HG03460 (cell line): ENCODE measurements at regions not wholly inside any gene's neighbourhood (a gene's known extent, or its start where the extent isn't known, plus 50 kb on each side); places are given as distances from the start of the nearest gene placed in this dataset.
"Not testable (repeated sequence)": the region's sequence is repeated elsewhere in the genome, so short reads cannot be mapped to it uniquely, and the experiment has no call there.

ENCODE experiments used
- ATAC-seq: cut with Tn5 transposase; IDR thresholded peaks from one replicate; pipeline ENCODE4 v1.9.1; 2021; ENCODE audit not compliant: unreplicated experiment

DNA sequence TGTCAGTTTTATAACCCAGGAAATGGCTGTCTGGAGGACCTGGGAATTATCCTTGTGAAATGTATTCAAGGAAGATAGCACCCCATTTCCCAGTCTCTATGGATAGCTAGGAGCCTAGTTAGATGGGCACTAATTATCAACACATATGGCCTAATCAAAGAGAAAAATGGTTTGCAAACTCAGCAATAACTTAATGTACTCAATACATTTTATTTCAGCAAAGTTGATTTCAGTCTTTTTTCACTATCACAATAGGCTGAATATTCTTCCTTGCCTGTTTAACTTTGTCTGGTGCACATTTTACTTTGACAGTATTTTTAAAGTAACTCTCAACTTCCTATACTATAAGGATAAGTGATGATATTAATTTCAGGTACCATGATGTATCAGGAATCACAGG is 756.3 kb downstream of the CCDC85A start:
- ATAC-seq, result no peak

DNA sequence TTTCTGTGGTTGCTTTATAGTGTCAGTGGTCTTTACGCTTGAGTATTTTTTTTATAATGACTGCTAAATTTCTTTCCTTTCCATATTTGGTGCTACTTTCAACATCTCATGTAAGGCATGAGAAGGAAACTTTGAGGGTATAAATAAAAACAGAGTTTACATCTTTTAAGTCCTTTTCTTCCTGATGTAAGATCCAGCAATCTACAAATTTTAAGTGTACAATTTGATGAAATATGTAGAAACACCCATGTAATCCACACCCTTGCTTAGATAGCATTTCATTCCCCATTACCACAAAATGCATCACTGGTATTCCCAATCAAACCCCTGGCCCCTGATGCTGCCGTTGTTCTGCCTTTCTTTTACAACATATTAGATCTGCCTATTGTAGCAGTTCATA is 769.1 kb downstream of the CCDC85A start:
- no peak for ATAC-seq

DNA sequence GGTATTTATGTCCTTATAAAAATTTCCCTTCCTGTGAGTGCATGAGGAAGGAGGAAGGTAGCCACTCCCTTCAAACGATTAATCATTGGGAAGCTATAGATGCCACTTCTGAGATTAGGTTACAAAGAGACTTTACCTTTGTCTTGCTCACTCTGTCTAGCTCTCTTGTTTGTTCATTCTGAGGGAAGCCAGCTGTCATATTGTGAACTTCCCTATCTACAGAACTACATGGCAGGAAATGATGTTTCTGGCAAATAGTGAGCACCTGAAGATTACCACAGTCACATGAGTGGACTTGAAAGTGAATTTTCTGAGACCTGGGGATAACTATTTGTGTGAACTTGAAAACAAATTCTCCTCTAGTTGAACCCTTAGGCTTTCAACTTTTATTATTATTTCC is 776.8 kb downstream of the CCDC85A start:
- ATAC-seq, result no peak

DNA sequence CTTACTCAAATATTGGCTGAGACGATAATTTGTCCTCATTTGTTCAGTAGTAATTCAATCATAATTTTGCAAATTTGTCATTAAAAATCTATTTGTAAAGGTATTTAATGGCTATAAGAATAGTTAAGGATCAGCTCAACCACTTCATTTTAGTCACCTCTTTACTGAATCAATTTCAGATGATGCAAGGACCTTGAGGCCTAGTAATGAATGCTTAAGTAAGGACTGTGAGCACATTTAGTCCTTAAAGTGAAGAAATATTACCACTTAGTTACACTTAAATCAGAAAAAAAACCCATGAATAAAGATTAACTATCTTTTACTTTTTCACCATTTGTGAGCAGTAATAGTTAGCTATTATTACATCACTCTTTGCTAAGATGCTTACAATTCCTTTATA is 778.9 kb downstream of the CCDC85A start:
- ATAC-seq, result no peak

DNA sequence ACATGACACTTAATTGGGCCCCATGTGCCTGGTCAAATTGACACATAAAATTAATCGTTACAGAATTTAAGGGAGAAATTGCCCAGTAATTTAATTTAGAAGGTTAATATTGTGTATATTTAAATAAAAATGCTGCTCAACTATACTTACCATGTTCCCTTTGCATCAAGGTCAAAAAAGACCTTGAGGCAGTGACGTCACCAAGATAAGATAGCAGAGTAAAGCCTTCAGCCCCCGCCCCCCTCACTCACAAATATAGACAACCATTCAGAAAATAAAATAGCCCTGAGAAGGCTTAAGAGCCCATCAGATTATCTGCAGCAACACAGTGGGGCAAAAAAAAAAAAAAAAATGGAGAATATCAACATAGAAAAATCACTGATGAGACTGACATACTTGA is 785.7 kb downstream of the CCDC85A start:
- ATAC-seq, result no peak

DNA sequence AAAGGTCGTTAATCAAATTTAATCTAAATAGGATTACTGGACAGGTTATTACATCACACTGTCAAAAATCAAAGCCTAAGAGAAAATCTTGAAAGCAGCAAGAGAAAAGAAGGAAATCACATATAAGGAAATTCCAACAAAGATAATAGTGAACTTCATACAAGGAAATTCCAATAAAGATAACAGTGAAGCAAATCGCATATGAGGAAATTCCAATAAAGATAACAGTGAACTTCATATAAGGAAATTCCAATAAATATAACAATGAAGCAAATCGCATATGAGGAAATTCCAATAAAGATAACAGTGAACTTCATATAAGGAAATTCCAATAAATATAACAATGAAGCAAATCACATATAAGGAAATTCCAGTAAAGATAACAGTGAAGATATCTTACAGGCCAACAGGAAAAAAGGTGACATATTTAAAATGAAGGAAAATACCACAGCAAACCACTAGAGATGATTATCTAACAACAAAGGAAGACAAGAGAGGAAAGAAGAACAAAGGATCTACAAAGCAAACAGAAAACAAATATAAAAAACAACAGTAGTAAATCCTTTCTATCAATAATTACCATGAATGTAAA is 787.7 kb downstream of the CCDC85A start:
- no peak for ATAC-seq

DNA sequence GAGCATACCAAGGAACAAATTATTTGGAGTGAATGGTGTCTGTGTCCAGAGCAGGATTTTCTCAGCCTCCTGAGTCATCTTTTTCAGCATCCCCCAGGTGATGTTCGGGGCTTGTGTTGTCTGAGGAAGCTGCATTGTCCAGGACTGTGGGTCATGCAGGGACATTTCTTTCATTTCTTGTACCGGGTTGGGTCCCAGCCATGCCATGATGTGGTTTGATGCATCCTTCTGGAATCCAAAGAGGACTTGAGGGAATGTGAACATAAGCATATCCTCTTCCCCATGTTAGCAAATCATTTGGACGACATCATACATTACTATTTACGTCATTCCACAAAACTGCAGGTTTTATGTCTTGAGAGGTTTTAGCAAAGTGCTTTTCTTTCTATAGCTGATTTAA is 797.8 kb downstream of the CCDC85A start:
- ATAC-seq, result no peak

DNA sequence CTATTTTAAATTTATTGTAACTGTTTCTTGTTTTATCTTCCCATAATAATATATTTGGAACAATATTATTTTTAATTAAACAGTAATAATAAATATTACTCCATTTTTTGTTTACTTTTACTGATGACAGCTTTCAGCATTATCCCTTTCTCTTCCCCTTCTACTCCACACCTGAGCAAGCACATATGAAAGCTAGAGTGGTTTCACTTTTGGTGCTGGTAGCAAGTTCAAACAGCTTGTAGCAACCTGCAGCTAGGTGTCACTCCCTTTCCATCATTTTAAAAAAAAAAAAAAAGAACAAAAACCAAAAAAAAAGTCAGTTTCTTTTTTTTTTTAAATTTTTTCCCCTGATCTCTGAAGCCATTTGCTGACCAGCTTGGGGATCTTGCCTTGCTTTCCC is 801.8 kb downstream of the CCDC85A start:
- ATAC-seq, result no peak

DNA sequence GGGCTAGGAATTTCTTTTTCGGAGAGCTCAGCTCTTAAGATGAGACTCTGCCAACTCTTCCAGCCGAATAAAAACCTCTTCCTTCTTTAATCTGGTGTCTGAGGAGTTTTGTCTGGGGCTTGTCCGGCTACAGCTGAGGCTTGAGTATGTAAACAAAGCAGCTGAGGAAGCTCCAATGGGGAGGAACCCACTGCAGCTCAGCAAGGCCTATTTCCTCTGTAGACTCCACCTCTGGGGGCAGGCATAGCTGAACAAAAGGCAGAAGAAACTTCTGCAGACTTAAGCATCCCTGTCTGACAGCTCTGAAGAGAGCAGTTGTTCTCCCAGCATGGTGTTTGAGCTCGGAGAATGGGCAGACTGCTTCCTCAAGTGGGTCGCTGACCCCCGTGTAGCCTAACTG is 838.7 kb downstream of the CCDC85A start:
- no peak for ATAC-seq

DNA sequence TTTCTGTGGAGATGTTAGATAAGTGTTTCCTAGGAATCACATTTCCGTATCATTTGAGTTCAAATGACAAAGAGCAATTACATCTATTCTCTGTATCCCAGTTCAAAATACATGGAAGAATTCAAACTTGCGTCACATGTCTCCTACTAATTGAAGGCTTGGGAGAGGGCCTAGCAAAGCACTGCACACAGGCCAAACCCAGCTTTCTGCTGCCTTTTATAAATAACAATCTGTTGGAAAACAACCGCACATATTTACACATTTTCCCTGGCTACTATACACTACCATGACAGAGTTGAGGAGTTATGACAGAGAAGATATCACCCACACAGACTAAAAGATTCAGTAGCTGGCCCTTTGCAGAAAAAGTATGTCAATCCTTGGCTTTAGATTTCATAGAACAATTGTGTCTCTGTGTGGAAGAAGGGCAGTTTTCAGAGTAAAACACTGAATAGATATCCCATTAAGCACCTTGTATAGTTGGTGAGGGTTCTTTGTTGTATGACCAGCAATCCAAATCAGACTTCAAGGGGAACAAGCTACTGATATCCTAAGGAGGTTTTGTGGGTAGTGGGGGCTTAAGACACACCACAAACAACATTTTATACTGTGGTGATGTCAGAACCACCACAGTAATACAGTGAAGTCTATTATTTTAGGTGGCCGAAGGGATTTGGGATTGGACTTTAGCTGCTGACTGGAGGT is 861.3 kb downstream of the CCDC85A start:
- ATAC-seq, result no peak

DNA sequence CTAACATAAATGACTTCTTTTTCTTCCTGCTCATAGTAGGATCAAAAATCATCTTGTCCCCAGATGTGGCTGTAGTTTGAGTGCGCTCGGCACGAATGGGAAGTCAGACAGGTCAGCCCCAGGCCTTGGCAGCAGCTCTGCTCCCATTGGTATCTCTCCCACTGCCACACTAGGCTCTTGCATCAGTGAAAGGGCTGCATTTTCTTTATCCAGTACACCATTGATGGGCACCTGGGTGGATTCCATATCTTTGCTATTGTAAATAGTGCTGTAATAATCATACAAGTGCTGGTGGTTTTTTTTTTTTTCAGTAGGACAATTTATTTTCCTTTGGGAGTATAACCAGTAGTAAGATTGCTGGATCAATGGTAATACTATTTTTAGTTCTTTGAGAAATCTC is 865.5 kb downstream of the CCDC85A start:
- no peak for ATAC-seq

DNA sequence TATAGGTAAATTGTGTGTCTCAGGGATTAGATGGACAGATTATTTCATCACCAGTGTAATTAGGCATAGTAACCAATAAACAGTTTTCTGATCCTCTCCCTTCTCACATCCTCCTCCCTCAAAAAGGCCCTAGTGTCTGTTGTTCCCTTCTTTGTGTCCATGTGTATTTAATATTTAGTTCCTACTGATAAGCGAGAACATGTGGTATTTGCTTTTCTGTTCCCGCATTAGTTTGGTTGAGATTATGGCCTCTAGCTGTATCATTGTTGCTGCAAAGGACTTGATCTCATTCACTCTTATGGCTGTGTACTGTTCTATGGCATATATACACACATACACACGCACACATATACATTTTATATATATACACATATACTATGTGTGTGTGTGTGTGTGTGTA is 866.2 kb downstream of the CCDC85A start:
- no peak for ATAC-seq

DNA sequence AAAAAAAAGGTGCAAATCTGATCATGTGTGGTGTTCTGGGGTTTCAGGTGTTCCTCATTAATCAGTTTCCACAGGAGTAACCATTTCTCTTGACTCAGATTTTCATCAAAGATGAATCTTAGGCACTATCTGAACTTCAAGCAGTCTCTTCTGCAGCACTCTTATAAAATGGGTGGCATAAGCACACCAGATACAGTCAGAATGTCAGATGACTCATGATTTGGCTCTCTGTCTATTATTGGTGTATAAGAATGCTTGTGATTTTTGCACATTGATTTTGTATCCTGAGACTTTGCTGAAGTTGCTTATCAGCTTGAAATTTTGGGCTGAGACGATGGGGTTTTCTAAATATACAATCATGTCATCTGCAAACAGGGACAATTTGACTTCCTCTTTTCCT is 882.5 kb downstream of the CCDC85A start:
- ATAC-seq, result not testable (repeated sequence)

DNA sequence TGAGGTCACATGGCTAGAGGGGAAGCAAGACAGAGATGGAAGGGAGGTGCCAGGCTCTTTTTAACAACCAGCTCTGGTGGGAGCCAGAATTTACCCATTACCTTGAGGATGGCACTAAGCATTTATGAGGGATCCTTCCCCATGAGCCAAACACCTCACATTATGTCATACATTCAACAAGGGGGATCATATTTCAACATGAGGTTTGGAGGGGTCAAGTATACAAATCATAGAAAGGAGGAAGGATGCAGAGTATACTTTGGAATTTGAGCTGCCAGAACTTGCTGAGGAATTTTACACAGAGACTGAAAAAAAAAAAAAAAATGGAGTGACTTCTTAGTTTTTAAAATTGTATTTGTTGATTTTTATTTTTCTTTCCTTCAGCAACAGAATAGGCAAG is 891.4 kb downstream of the CCDC85A start:
- ATAC-seq, result no peak

DNA sequence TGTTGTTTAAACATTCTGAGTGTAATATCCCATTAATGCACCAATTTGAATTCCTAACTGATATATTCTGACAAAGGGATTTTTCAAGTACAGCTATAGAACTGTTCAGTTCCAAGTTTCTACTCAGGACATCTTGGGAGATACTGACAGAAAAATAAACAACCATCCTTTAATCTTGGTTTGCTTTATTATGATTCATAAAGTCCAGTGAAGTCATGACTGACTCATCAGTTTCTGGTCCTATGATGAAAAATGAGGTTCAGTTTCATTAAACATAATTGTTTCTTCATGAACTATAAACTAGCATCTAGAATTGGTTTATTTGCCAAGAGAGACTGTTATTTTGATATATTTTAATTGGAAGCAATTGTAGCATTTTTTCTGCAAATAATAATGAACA is 896.2 kb downstream of the CCDC85A start:
- no peak for ATAC-seq

DNA sequence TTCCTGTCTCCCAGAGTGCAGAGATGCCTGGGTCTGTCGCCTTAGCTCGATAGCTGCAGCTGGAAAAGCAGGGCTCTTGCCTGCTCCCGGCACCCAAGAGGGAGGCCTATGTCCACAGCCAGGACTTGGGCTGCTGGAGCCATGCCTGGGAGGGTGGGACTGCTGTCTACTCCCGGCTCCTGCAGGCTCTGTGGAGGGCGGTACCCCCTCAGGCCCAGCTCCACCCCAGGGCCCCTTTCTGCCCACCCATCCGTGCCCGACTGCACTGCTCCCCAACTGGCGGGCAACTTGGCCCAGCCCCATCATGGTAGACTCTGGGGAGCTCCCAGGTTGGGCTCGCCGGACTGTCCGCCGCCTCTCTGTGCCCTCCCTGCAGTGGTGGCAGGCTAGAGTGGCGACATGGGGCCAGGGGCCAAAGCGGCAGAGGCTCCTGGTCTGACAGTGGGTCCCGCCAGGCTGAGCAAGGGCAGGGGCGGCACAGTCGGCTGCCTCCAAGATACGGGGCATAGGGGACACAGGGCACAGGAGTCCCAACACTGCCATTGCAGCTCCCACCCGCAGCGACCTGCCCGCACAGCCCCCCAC is 901.0 kb downstream of the CCDC85A start:
- ATAC-seq, result no peak

DNA sequence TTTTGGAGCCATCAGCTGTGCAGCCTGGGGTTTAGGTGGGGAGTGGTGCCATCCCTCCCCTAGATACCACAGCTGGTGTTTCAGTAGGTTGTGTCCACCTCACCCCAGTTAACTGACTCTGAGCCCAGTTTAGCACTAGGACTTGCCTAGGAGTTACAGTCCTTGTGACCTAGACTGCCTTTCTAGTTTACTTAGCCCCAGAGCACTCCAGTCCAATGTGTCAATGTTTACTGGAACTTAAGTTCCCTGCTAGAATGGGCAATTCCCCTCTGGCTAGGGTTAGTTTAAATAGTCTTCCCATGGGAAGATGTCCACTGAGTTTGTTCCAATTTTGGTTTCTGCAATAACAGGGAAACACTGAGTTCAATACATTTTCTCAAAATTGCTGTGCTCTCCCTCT is 909.2 kb downstream of the CCDC85A start:
- no peak for ATAC-seq

DNA sequence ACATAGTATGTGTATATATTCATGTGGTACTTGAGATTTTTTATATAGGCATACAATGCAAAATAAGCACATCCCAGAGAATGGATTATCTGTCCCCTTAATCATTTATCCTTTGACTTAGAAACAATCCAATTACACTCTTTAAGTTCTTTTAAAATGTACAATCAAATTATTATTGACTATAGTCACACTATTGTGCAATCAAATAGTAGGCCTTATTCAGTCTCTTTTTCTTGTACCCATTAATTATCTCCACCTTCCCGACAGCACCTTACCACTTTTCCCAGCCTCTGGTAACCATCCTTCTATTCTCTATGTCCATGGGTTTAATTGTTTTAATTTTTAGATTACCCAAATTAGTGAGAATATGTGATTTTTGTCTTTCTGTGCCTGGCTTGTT is 914.1 kb downstream of the CCDC85A start:
- ATAC-seq, result no peak

DNA sequence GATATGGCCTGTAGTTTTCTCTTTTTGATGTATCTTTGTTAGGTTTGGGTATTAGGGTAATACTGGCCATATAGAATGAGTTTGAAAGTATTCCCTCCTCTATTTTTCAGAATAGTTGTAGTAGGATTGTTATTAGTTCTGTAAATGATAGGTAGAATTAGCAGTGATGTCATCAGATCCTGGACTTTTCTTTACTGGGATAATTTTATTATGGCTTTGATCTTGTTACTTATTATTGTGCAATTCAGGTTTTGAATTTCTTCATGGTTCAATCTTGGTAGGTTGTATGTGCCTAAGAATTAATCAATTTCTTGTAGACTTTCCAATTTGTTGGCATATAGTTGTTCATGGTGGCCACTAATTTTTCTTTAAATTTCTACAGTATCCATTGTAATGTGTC is 916.6 kb downstream of the CCDC85A start:
- ATAC-seq, result no peak

DNA sequence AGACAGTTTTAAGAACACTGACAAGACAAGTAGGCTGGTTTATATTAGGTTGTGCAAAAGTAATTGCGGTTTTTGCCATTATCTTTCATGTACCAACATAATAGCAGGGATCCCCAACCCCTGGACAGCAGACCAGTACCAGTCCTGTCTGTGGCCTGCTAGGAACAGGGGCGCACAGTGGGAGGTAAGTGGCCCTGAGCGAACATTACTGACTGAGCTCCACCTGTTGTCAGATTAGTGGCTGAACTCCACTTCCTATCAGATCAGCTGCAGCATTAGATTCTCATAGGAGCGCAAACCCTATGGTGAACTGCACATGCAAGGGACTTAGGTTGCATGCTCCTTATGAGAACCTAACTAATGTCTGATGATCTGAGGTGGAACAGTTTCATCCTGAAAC is 921.9 kb downstream of the CCDC85A start:
- no peak for ATAC-seq

DNA sequence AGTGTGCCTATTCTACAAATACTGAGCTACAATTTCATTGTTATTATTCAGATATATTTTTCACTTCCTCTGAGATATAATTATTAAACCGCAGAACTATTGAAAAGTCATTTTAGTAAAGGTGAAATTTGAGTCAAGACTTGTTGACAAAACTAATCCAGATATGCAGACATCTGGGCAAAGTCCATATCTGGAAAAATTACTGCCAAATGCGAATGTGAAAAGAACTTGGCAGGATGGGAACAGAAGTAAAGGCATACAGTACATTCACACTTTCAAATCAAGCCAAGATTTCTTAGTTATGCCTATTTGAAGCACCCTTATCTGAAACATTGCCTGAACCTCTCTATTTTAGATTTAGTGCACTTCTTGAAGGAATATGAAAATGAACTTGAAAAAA is 923.6 kb downstream of the CCDC85A start:
- ATAC-seq, result no peak

DNA sequence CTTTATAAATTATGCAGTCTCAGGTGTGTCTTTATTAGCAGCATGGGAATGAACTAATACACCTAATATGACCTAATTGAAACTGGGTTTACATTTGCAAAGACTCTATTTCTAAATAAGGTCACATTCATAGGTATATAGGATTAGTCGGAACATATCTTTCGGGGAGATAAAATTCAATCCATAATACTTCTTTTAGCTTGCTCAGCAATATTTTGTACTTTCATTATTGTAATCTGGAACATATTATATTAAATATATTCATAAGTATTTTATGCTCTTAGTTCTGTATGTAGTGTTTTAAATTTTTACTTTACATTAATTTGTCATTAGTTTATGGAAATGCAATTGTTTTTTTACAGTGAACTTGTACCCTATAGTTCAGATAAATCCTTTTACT is 927.7 kb downstream of the CCDC85A start:
- ATAC-seq, result no peak

DNA sequence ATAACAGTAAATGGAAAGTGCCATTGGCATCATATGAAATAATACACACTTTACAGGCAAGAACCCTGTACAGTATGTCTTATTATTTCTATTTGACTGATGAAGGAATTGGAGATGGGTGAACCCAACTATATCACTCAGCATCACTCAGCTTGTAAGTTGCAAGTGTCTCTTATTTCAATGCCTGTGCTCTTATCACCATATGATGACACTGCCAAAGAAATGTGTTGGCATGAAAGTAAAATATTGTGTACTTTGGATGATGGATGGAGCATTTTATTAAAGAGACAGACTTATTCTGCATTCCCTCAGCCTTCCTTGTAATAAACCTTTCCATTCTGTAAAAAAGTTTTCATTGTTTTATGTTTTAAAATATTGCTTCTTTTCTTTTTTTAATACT is 927.5 kb upstream of the VRK2 start:
- ATAC-seq, result no peak
